Esophagus (tissue), 2 donors: ENCODE measurements at regions not wholly inside any gene's neighbourhood (a gene's known extent, or its start where the extent isn't known, plus 50 kb on each side); places are given as distances from the start of the nearest gene placed in this dataset.

Experiments used
- H3K27ac ChIP-seq, 2 donors: one replicate each; pipeline ENCODE4 v1.5.1; 2013; ENCODE audit warnings: low read depth in 2 of 2, mild to moderate bottlenecking in 2 of 2, inconsistent platforms in 1 of 2, low read length in 1 of 2, moderate library complexity in 1 of 2
- H3K27me3 ChIP-seq, 2 donors: one replicate each; pipeline ENCODE4 v1.6.1; 2013; ENCODE audit warnings: low read length in 2 of 2, control low read depth in 1 of 2, mild to moderate bottlenecking in 1 of 2; ENCODE audit not compliant: insufficient read depth in 2 of 2, control insufficient read depth in 1 of 2
- H3K36me3 ChIP-seq, 2 donors: one replicate each; pipeline ENCODE4 v1.6.1; 2013; ENCODE audit warnings: low read length in 1 of 2; ENCODE audit not compliant: control insufficient read depth in 2 of 2, insufficient read depth in 2 of 2
- H3K4me1 ChIP-seq, 2 donors: one replicate each; pipeline ENCODE4 v1.6.1; 2013; ENCODE audit warnings: low read length in 1 of 2; ENCODE audit not compliant: control insufficient read depth in 2 of 2, insufficient read depth in 2 of 2
- H3K4me3 ChIP-seq, 2 donors: one replicate each; pipeline ENCODE4 v1.5.1; 2013; ENCODE audit warnings: low read length in 2 of 2, mild to moderate bottlenecking in 2 of 2, low read depth in 1 of 2, moderate library complexity in 1 of 2
- H3K9me3 ChIP-seq, 2 donors: one replicate each; pipeline ENCODE4 v1.6.1; 2013; ENCODE audit warnings: mild to moderate bottlenecking in 2 of 2, low read depth in 1 of 2, low read length in 1 of 2, moderate library complexity in 1 of 2; ENCODE audit not compliant: control insufficient read depth in 2 of 2, insufficient read depth in 1 of 2
- WGBS, 2 donors: extraction: QIAGEN DNeasy Blood & Tissue Kit; methylation state at CpG; one replicate each; pipeline ENCODE4 v1.1.7; 2013; 5-methylcytosine and 5-hydroxymethylcytosine counted together
- donor health status: healthy with polysubstance abuse.
- donor health status: Bipolar disorder and iron deficiency.

GRCh38 chr3:64888165-64888564 is 200.4 kb upstream of the ADAMTS9 start:
- Histone ChIP-seq H3K4me3 (no peak overlapping the region), H3K27ac (no peak overlapping the region)
- WGBS, 2 donors: 76 to 81% methylated on average over 1 of the region's 1 CpG

GRCh38 chr3:64885055-64885454 is 197.3 kb upstream of the ADAMTS9 start:
- Histone ChIP-seq H3K27ac (no peak overlapping the region), H3K4me3 (no peak overlapping the region), H3K36me3 (no peaks in the 10 kb centered on the region), H3K9me3 (no peaks in the 10 kb centered on the region), H3K4me1 (no peaks in the 10 kb centered on the region), H3K27me3 (no peaks in the 10 kb centered on the region)
- WGBS, 2 donors: 73 to 75% methylated on average over 3 of the region's 3 CpGs

More at GRCh38 chr3:64888165-64888564, 200.4 kb upstream of the ADAMTS9 start:
- no peaks in the 10 kb centered on the region for H3K27me3 ChIP-seq
- no peaks in the 10 kb centered on the region for H3K4me1 ChIP-seq
- H3K36me3 ChIP-seq: no peaks in the 10 kb centered on the region
- H3K9me3 ChIP-seq: no peaks in the 10 kb centered on the region

DNA sequence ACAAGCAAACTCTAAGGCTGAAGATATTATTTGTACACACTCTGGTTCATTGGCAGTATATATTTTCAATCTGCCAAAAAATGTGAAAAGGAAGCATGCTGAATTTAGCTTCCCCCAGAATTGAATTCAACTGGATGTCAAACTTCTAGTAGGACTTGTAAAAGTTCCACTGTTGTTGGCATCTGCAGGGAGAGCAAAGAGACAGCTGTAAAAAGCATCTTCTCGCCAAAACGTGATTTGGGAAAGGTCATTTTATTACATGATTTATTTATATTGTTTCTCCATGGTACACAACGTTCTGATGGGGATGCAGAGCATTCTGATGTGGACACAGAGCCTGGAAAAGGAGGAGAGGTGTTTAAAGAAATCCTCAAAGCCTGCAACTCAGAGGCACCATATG is 196.7 kb upstream of the ADAMTS9 start:
- Histone ChIP-seq H3K27me3 (no peaks in the 10 kb centered on the region), H3K36me3 (no peaks in the 10 kb centered on the region), H3K9me3 (no peaks in the 10 kb centered on the region), H3K27ac (no peak overlapping the region), H3K4me1 (no peaks in the 10 kb centered on the region), H3K4me3 (no peak overlapping the region)
- 40 to 51% methylated on average over 3 of the region's 3 CpGs for WGBS, 2 donors

DNA sequence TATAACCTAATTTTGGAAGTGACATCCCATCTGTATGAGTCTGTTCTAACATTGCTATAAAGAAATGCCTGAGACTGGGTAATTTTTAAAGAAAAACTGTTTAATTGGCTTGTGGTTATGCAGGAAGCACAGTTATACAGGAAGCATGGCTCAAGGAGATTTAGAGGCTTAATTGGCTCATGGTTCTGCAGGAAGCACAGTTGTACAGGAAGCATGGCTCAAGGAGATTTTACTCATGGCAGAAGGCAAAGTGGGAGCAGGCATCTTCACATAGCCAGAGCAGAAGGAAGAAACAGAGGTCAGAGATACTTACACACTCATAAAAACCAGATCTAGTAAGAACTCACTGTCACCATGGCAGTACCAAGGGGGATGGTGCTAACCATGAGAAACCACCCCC is 193.1 kb upstream of the ADAMTS9 start:
- no peak overlapping the region for H3K27ac ChIP-seq
- H3K4me1 ChIP-seq: no peaks in the 10 kb centered on the region
- no peaks in the 10 kb centered on the region for H3K9me3 ChIP-seq
- no peaks in the 10 kb centered on the region for H3K36me3 ChIP-seq
- H3K27me3 ChIP-seq: no peaks in the 10 kb centered on the region
- H3K4me3 ChIP-seq: no peak overlapping the region

- WGBS, 2 donors: 67 to 76% methylated on average over 2 of the region's 2 CpGs
- no peaks in the 10 kb centered on the region for H3K4me1 ChIP-seq
Measured at GRCh38 chr3:64878362-64878761, 190.6 kb upstream of the ADAMTS9 start.

DNA sequence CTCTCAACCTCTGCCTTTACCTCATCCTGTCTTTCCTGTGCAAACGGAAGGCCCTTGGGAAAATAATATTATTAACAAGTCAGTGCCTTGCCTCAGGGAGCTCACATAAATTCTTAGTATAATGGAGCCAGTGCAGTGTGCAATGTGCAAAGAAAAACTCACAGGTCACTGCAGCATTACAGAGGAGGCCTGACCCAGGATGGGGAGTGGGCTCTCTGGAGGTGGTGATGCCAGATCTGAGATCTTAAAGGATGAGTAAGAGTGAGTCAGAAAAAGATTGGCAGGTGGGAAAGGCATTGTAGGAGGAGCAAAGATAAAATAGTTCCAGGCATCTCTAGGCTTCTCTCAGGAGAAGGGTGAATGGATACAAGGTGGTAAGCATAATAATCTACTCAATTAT is 185.6 kb upstream of the ADAMTS9 start:
- Histone ChIP-seq H3K4me3 (no peak overlapping the region), H3K4me1 (no peaks in the 10 kb centered on the region), H3K9me3 (no peaks in the 10 kb centered on the region), H3K27ac (no peak overlapping the region), H3K27me3 (no peaks in the 10 kb centered on the region), H3K36me3 (no peaks in the 10 kb centered on the region)
- 70 to 71% methylated on average over 1 of the region's 1 CpG for WGBS, 2 donors

More at GRCh38 chr3:64878362-64878761, 190.6 kb upstream of the ADAMTS9 start:
- Histone ChIP-seq H3K36me3 (no peaks in the 10 kb centered on the region), H3K27me3 (no peaks in the 10 kb centered on the region), H3K4me3 (no peak overlapping the region), H3K27ac (no peak overlapping the region), H3K9me3 (no peaks in the 10 kb centered on the region)

DNA sequence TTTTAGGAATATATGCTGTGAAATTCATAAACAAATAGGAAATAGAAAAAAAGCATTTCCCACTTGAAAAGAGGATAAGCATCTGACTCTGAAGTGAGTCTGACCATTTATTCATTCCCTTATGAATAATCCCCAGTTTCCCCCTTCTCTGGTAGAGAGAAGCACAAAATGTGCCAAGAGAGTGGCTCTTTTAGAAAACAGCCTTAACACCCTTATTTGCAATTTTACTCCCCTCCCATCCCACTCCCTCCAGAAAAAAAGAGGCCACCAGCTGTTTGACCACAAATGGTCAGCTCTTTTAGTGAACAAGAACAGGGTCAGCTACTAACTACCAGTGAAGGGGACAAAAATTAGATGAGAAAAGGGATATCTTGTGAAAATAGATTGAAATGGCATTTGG is 184.5 kb upstream of the ADAMTS9 start:
- Histone ChIP-seq H3K27ac (no peak overlapping the region), H3K4me1 (no peaks in the 10 kb centered on the region), H3K27me3 (no peaks in the 10 kb centered on the region), H3K9me3 (no peaks in the 10 kb centered on the region), H3K36me3 (no peaks in the 10 kb centered on the region), H3K4me3 (no peak overlapping the region)

- H3K4me3 ChIP-seq: no peak overlapping the region
- no peaks in the 10 kb centered on the region for H3K9me3 ChIP-seq
- 59% methylated on average over 2 of the region's 2 CpGs for WGBS, 2 donors
- H3K27ac ChIP-seq: no peak overlapping the region
- no peaks in the 10 kb centered on the region for H3K4me1 ChIP-seq
- H3K27me3 ChIP-seq: no peaks in the 10 kb centered on the region
- H3K36me3 ChIP-seq: no peaks in the 10 kb centered on the region
Measured at GRCh38 chr3:64871834-64872249, 184.0 kb upstream of the ADAMTS9 start.

GRCh38 chr3:64870876-64871646 is 183.3 kb upstream of the ADAMTS9 start:
- Histone ChIP-seq H3K4me1 (no peaks in the 10 kb centered on the region), H3K27ac (no peak overlapping the region), H3K4me3 (no peak overlapping the region), H3K36me3 (no peaks in the 10 kb centered on the region), H3K9me3 (no peaks in the 10 kb centered on the region), H3K27me3 (no peaks in the 10 kb centered on the region)
- 76 to 79% methylated on average over 4 of the region's 4 CpGs for WGBS, 2 donors

DNA sequence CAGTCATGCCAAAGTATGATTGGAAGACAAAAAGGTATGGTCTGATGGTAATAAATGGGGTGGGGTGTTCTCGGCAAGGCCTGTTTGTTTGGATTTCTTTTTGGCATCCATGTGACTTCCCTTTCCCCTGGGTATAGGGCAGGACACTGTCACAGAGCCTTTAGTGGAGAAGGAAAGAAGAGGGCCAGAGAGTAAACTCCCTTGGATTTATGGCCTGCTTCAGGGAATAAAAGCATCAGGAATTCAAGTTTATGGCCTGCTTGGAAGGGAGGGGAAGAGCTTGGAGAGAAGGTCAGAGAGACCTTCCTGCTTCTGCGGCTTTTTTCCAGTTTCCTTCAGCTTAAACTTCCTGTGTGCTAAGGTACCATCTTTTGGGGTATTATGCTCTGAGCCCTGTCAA is 179.4 kb upstream of the ADAMTS9 start:
- Histone ChIP-seq H3K27me3 (no peaks in the 10 kb centered on the region), H3K27ac (no peak overlapping the region), H3K4me1 (no peaks in the 10 kb centered on the region), H3K9me3 (no peaks in the 10 kb centered on the region), H3K4me3 (no peak overlapping the region), H3K36me3 (no peaks in the 10 kb centered on the region)
- WGBS, 2 donors: 59 to 76% methylated on average over 2 of the region's 2 CpGs
